Choroid plexus epithelial cell (primary cell): ENCODE measurements at regions not wholly inside any gene's neighbourhood (a gene's known extent, or its start where the extent isn't known, plus 50 kb on each side); places are given as distances from the start of the nearest gene placed in this dataset.

Experiments used
- DNase-seq: peaks from one replicate; pipeline ENCODE4 v3.0.0-alpha.2; 2010; ENCODE audit warnings: low read depth
- H3K4me3 ChIP-seq: 2 replicates; pipeline ENCODE4 v1.5.1; 2011; ENCODE audit warnings: low read depth, mild to moderate bottlenecking, control low read depth, low read length, moderate library complexity
- TF ChIP-seq, protein P1 (sequence below): conservative IDR thresholded peaks from 2 replicates; pipeline ENCODE4 v1.5.1; 2011; ENCODE audit warnings: low read depth, mild to moderate bottlenecking, control low read depth, inconsistent platforms, low read length, moderate library complexity

DNA sequence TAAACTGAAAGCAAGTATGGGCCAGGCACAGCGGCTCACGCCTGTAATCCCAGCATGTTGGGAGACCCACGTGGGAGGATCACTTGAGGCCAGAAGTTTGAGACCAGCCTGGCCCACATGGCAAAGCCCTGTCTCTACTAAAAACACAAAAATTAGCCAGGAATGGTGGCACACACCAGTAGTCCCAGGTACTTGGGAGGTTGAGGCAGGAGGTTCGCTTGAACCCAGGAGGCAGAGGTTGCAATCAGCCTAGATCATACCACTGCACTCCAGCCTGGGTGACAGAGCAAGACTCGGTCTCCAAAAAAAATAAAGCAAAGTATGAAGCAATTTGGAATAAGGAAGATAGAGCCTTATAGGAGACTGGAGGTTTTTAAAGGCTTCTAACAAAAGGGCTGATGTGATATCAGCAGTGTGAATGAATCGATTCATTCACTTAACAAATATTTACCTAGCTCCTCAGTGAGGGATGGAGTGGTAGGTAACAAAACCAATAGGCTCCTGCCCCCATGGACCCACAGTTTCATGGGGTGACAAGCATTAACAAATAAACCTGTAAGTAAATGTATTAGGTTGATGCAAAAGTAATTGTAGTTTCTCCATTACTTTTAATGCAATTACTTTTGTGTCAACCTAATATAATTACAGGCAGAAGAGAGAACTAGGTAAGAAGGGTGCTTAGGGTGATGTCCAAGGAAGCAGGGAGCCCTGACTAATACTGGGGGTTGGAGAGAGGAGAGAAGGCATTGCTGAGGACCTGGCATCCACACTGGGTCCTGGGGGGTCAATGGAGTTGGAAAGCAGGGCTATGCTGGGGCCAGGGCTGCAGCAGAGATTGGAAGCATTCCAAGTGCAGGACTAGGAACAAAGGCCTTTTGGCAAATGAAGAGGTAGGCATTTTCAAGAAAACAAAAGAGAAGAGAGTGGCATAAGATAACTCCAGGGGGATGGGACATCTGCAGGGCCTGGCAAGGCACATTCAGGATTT is 195.4 kb upstream of the ARL4C start:
- TF ChIP-seq, protein P1, sequence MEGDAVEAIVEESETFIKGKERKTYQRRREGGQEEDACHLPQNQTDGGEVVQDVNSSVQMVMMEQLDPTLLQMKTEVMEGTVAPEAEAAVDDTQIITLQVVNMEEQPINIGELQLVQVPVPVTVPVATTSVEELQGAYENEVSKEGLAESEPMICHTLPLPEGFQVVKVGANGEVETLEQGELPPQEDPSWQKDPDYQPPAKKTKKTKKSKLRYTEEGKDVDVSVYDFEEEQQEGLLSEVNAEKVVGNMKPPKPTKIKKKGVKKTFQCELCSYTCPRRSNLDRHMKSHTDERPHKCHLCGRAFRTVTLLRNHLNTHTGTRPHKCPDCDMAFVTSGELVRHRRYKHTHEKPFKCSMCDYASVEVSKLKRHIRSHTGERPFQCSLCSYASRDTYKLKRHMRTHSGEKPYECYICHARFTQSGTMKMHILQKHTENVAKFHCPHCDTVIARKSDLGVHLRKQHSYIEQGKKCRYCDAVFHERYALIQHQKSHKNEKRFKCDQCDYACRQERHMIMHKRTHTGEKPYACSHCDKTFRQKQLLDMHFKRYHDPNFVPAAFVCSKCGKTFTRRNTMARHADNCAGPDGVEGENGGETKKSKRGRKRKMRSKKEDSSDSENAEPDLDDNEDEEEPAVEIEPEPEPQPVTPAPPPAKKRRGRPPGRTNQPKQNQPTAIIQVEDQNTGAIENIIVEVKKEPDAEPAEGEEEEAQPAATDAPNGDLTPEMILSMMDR: no peak
- no peak overlapping the region for H3K4me3 ChIP-seq
- DNase-seq: no peak

DNA sequence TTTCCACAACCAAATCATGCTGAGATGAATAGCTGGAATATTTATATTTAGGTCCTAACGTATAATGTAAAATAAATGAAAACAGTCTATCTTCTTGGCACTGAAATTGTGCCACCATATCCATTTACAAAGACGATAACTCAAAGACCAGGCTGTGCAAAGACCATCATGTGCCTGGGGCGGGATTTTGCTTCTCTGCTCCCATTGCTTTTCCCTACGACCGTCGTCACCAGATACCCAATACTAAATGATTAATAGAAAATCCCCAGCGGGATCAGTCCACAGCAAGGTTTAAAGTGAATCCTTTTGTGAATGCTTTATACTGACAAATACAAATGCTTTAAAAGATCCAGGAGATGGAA is 194.3 kb upstream of the ARL4C start:
- H3K4me3 ChIP-seq: no peak overlapping the region
- DNase-seq: no peak
- TF ChIP-seq, protein P1: no peak

DNA sequence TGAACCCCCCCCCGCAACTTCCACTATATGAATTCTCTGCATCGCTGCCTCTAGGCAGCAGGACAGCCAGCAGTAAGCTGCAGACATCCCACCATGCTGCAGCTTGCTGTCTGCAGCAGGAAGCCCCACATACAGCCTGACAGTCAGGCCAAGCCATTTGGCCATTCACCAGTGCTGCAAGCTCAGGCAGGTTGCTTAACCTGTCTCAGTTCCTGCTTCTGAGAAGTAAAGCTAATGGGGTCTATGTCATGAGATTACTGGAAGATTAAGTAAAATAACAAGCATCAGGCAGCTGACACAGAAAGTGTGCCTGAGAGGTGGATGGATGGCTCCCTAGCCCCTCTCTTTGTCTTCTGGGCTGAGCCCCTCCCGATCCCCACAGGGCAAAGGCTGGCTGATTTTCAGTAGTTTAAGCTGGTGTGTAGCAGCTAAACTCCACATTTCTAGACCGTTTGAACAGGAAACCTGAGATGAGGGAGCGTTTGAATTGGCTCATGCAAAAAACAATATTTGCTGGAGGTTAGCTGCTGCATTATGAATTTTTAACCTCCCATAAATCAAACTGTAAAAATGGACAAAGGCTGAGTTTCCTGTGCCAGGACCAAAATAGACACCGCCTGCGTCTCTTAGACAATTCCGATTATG is 193.8 kb upstream of the ARL4C start:
- no peak for DNase-seq
- H3K4me3 ChIP-seq: no peak overlapping the region
- TF ChIP-seq, protein P1: no peak

DNA sequence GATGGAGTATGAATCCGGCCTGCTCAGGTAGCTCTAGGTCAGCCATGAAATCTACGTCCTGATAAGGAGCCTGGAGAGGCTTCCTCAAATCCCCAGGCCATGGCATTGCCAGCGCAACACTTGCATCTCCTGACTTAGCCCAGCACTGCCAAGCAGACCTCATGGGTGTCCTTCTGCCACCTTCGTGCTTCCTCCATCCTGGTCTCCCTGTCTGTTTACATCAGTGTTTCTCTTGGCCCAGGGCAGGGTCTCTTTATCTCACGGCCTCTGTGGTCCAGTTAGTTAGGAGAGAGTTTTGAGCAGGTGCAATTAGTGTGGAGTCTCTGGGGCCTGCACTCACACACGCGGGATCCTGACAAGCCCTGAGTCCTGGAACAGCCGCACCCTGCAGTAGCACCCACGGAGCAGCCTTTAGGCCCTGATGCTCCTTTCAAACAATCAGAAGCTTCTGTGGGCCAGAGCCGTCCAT is 193.1 kb upstream of the ARL4C start:
- TF ChIP-seq, protein P1: no peak

DNA sequence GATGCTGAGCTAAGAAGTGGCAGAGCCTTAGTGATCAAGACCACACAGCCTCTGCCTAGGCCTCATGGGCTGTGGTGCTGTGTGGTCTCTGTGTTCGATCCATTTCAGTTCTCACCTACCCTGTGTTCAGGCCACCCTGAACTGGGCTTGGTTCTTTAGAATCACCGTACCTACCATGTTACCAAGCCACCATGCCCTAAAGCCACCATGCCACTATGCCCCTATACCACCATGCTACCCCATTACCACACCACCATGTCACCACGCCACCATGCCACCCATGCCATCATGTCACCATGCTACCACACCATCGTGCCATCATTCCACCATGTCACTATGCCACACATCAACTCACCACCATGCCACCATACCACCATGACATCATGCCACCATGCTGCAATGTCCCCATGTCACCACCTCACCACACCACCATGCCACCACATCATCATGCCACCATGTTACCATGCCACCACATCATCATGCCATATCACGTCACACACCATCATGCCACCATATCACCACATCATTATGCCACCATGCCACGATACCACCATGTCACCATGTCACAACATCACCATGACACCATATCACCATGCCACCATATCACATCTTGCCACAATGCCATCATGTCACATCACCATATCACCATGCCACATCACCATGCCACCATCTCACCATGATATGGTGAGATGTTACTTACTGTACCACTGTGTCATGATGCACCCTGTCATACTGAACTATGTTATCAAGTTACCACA is 191.0 kb upstream of the ARL4C start:
- no peak overlapping the region for H3K4me3 ChIP-seq
- TF ChIP-seq, protein P1: no peak
- DNase-seq: no peak

More for the DNA sequence above, 193.1 kb upstream of the ARL4C start:
- DNase-seq: no peak
- no peak overlapping the region for H3K4me3 ChIP-seq

DNA sequence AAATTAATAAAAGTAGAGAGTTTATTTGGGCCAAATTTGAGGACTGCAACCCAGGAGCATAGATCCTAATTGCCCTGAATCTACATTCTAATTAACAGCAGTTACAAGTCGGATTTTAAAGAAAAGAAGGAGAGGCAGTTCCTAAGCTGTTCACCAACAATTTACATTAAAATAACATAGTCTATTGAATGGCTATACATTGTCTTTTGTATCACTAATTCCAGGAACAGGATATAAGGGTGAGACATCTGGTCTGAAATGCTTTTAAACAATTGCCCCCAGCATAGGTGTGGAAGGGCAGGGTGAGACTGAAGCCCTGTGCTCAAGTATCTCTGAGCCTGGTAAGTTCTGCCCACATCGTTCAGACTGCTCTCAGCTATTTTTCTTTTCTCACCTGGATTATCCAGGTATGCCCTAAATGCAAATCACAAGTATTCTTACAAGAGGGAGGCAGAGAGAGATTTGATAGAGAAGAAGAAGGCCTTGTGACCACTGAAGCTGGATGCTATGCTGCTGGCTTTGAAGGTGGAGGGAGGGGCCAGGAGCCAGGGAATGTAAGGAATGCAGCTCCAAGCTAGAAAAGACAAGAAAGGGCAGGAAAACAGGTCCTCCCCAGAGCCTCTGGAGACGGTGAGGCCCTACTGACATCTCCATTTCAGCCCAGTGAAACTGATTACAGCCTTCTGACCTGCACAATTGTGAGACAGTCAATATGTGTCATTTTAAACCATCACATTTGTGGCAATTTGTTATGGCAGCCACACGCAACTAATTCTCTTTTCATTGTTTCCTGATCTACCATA is 189.4 kb upstream of the ARL4C start:
- DNase-seq: peak; percentile 81
- TF ChIP-seq, protein P1: no peak
- no peak overlapping the region for H3K4me3 ChIP-seq
